K562 (cell line): ENCODE measurements at regions not wholly inside any gene's neighbourhood (a gene's known extent, or its start where the extent isn't known, plus 50 kb on each side); places are given as distances from the start of the nearest gene placed in this dataset.

Experiments used
- ATAC-seq: fragments of 200-7000 bp; cut with Tn5 transposase; 3 replicates; pipeline ENCODE4 v1.9.1; 2020; ENCODE audit warnings: moderate library complexity
- BruUV-seq: library from RNA; stranded (reverse); fragments of 400-500 nt; replicated peaks from 2 replicates; lab custom pipeline; 2021; lab: Mats Ljungman, UMichigan
- CTCF ChIA-PET: fragments of 300-600 bp; formaldehyde crosslinking; extraction: SDS; loops from one replicate; lab custom pipeline; 2021; ENCODE audit warnings: low intra/inter-chr PET ratio; lab: Yijun Ruan, JAX
- POLR2A ChIA-PET: fragments of 300-600, 350-650 bp; sonication (Branson Sonifier 250); formaldehyde crosslinking; extraction: SDS; loops from one replicate; lab custom pipeline; 2021; ENCODE audit warnings: antibody characterized with exemption, inconsistent platforms; lab: Yijun Ruan, JAX
- DNase-seq, 4 experiments: peaks; one replicate each; pipeline versions ENCODE4 v3.0.0 to v3.0.0-alpha.2; 2011 to 2018; ENCODE audit warnings: low spot score in 3 of 4, mixed read lengths in 3 of 4; ENCODE audit errors: extremely low read depth in 1 of 4
- FAIRE-seq: peaks from 2 replicates; lab custom pipeline; 2011; peaks lifted over from hg19 to GRCh38; lab: Jason Lieb, UNC
- H2AFZ ChIP-seq: 2 replicates; pipeline ENCODE4 v1.6.0; 2011; ENCODE audit warnings: low read depth, low read length, control low read depth, inconsistent platforms
- H3K27ac ChIP-seq: fragments of 200-600 bp; 3 replicates; pipeline ENCODE4 v1.8.0; 2011; ENCODE audit warnings: low read depth, mild to moderate bottlenecking, control low read depth, inconsistent platforms, low read length, moderate library complexity, mixed read lengths; ENCODE audit errors: extremely low read depth
- H3K27me3 ChIP-seq, 2 experiments: fragments of 300-600 bp in 1 of 2; 2 replicates in 1 of 2; 3 replicates in 1 of 2; pipeline versions ENCODE4 v1.6.0 to v1.8.0; 2011; ENCODE audit warnings: inconsistent platforms in 2 of 2, low read length in 2 of 2, mild to moderate bottlenecking in 1 of 2, mixed read lengths in 1 of 2, moderate library complexity in 1 of 2; ENCODE audit not compliant: control insufficient read depth in 2 of 2, insufficient read depth in 2 of 2
- H3K36me3 ChIP-seq: fragments of 300-600 bp; 3 replicates; pipeline ENCODE4 v1.8.0; 2011; ENCODE audit warnings: mild to moderate bottlenecking, low read length, inconsistent platforms; ENCODE audit not compliant: control insufficient read depth, insufficient read depth
- H3K4me1 ChIP-seq, 2 experiments: fragments of 200-600 bp in 1 of 2; replicated peaks in 1 of 2; 2 replicates in 1 of 2; 3 replicates in 1 of 2; pipeline versions ENCODE4 v1.5.1 to v1.8.0; 2011; ENCODE audit warnings: inconsistent platforms in 2 of 2, low read length in 2 of 2, mild to moderate bottlenecking in 1 of 2, mixed read lengths in 1 of 2, moderate library complexity in 1 of 2; ENCODE audit not compliant: control insufficient read depth in 2 of 2, insufficient read depth in 2 of 2
- H3K4me2 ChIP-seq: 2 replicates; pipeline ENCODE4 v1.6.1; 2011; ENCODE audit warnings: low read length, control low read depth, inconsistent platforms, mixed read lengths; ENCODE audit not compliant: insufficient read depth
- H3K4me3 ChIP-seq: fragments of 200-600 bp; sonication (generic), shearing (Covaris generic); 2 replicates; pipeline ENCODE4 v1.5.1; 2016; ENCODE audit warnings: control low read depth, inconsistent platforms
- H3K79me2 ChIP-seq: fragments of 200-600 bp; 3 replicates; pipeline ENCODE4 v1.8.0; 2011; ENCODE audit warnings: low read length, inconsistent platforms; ENCODE audit not compliant: control insufficient read depth, insufficient read depth
- H3K9ac ChIP-seq, 2 experiments: 2 replicates each; pipeline versions ENCODE4 v1.6.0 to v1.6.1; 2011; ENCODE audit warnings: low read depth in 2 of 2, low read length in 2 of 2, control low read depth in 1 of 2, inconsistent platforms in 1 of 2, mild to moderate bottlenecking in 1 of 2, mixed read lengths in 1 of 2; ENCODE audit not compliant: insufficient read depth in 1 of 2
- H3K9me1 ChIP-seq: one replicate; pipeline ENCODE4 v1.6.0; 2011; ENCODE audit warnings: inconsistent platforms, mild to moderate bottlenecking, low read length, moderate library complexity; ENCODE audit not compliant: control insufficient read depth, insufficient read depth
- H3K9me3 ChIP-seq: replicated peaks from 2 replicates; pipeline ENCODE4 v1.5.1; 2011; ENCODE audit warnings: low read depth, low read length, inconsistent platforms; ENCODE audit not compliant: control insufficient read depth, insufficient read depth
- H4K20me1 ChIP-seq: replicated peaks from 2 replicates; pipeline ENCODE4 v1.6.1; 2011; ENCODE audit warnings: low read length, inconsistent platforms, mixed read lengths; ENCODE audit not compliant: control insufficient read depth, insufficient read depth
- CTCF ChIP-seq, 3 experiments: IDR thresholded peaks in 2 of 3; conservative IDR thresholded peaks in 1 of 3; 2 replicates each; pipeline ENCODE4 v1.5.1; 2011 to 2012; ENCODE audit warnings: low read length in 3 of 3, mild to moderate bottlenecking in 3 of 3, control low read depth in 2 of 3, improper control_type of control experiment in 1 of 3, inconsistent platforms in 1 of 3, low read depth in 1 of 3, mixed read lengths in 1 of 3, moderate library complexity in 1 of 3; ENCODE audit not compliant: insufficient read depth in 2 of 3
- POLR2H ChIP-seq: IDR thresholded peaks from 2 replicates; pipeline ENCODE4 v1.6.1; 2016; ENCODE audit warnings: missing genetic modification characterization, low read depth, mild to moderate bottlenecking, control low read depth, missing compliant biosample characterization, moderate library complexity
- PTBP1 ChIP-seq: fragments of 200-400 bp; formaldehyde crosslinking; IDR thresholded peaks from 2 replicates; pipeline ENCODE4 v1.6.1; 2017; ENCODE audit warnings: low read depth, low read length
- RAD21 ChIP-seq, 2 experiments: fragments of 250-450 bp in 1 of 2; fragments of 450-650 bp in 1 of 2; sonication (Bioruptor Pico) in 1 of 2; formaldehyde crosslinking in 1 of 2; IDR thresholded peaks in 1 of 2; conservative IDR thresholded peaks in 1 of 2; 2 replicates each; pipeline versions ENCODE4 v1.4.0 to v1.8.0; 2020 to 2022; ENCODE audit warnings: mild to moderate bottlenecking in 2 of 2, moderate library complexity in 1 of 2
- TAF9B ChIP-seq: fragments of 450-650 bp; IDR thresholded peaks from 2 replicates; pipeline ENCODE4 v1.6.1; 2018; ENCODE audit warnings: mild to moderate bottlenecking; ENCODE audit not compliant: partially characterized antibody
- ZBTB7A ChIP-seq: IDR thresholded peaks from 2 replicates; pipeline ENCODE4 v1.6.1; 2011; ENCODE audit warnings: low read depth, mild to moderate bottlenecking, low read length, moderate library complexity, borderline replicate concordance; ENCODE audit not compliant: control insufficient read depth
- ZHX1 ChIP-seq: fragments of 150-350 bp; conservative IDR thresholded peaks from 2 replicates; pipeline ENCODE4 v1.6.1; 2014; ENCODE audit warnings: low read length
- ZNF134 ChIP-seq: fragments of 250-450 bp; sonication (Bioruptor Pico); conservative IDR thresholded peaks from 2 replicates; pipeline ENCODE4 v1.4.0; 2020
- WGBS: fragments of 100-300 bp; shearing (Covaris generic); methylation state at CpG from one replicate; pipeline ENCODE4 v1.1.6; 2016; ENCODE audit warnings: low coverage, mixed read lengths; ENCODE audit not compliant: insufficient coverage; ENCODE audit errors: missing lambda C conversion rate; 5-methylcytosine and 5-hydroxymethylcytosine counted together
- in situ Hi-C: fragments of 300-500 bp; cut with MboI; formaldehyde crosslinking; loops from 4 replicates; pipeline ENCODE4 v1.15.0; 2018; ENCODE audit warnings: inconsistent platforms, mixed read lengths
- intact Hi-C: fragments of 100-400 bp; cut with micrococcal nuclease; formaldehyde crosslinking; loops from 2 replicates; pipeline ENCODE4 v1.14.2; 2022
- TF ChIP-seq, protein P1 (sequence below): fragments of 250-450 bp; sonication (Bioruptor Pico); IDR thresholded peaks from 2 replicates; pipeline ENCODE4 v1.4.0; 2020

GRCh38 chr16:86828653-86829052, 250.3 kb downstream of the FOXL1 start (continued):
- TF ChIP-seq, protein P1, sequence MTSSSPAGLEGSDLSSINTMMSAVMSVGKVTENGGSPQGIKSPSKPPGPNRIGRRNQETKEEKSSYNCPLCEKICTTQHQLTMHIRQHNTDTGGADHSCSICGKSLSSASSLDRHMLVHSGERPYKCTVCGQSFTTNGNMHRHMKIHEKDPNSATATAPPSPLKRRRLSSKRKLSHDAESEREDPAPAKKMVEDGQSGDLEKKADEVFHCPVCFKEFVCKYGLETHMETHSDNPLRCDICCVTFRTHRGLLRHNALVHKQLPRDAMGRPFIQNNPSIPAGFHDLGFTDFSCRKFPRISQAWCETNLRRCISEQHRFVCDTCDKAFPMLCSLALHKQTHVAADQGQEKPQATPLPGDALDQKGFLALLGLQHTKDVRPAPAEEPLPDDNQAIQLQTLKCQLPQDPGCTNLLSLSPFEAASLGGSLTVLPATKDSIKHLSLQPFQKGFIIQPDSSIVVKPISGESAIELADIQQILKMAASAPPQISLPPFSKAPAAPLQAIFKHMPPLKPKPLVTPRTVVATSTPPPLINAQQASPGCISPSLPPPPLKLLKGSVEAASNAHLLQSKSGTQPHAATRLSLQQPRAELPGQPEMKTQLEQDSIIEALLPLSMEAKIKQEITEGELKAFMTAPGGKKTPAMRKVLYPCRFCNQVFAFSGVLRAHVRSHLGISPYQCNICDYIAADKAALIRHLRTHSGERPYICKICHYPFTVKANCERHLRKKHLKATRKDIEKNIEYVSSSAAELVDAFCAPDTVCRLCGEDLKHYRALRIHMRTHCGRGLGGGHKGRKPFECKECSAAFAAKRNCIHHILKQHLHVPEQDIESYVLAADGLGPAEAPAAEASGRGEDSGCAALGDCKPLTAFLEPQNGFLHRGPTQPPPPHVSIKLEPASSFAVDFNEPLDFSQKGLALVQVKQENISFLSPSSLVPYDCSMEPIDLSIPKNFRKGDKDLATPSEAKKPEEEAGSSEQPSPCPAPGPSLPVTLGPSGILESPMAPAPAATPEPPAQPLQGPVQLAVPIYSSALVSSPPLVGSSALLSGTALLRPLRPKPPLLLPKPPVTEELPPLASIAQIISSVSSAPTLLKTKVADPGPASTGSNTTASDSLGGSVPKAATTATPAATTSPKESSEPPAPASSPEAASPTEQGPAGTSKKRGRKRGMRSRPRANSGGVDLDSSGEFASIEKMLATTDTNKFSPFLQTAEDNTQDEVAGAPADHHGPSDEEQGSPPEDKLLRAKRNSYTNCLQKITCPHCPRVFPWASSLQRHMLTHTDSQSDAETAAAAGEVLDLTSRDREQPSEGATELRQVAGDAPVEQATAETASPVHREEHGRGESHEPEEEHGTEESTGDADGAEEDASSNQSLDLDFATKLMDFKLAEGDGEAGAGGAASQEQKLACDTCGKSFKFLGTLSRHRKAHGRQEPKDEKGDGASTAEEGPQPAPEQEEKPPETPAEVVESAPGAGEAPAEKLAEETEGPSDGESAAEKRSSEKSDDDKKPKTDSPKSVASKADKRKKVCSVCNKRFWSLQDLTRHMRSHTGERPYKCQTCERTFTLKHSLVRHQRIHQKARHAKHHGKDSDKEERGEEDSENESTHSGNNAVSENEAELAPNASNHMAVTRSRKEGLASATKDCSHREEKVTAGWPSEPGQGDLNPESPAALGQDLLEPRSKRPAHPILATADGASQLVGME (CRISPR knock-in tag), result no peak
- TF ChIP-seq PTBP1 (no peak), ZNF134 (no peak)

DNA sequence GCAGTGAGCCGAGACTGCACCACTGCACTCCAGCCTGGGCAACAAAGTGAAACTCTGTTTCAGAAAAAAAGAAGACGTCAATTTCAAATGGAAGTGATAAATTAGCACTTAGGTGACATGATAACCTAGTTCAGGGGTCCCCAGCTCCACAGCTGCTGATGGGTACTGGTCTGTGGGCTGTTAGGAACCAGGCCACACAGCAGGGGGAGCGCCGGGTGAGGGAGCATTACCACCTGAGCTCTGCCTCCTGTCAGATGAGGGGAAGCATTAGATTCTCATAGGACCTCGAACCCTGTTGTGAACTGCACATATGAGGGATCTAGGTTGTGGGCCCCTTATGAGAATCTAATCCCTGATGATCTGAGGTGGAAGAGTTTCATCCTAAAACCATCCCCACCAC, 253.0 kb downstream of the FOXL1 start:
- FAIRE-seq (no peak), DNase-seq (no peak), ATAC-seq (peak; percentile 51; the same call in 1 of the 3 replicates)
- no peak overlapping the region for H3K4me2 ChIP-seq
- no peak overlapping the region for H2AFZ ChIP-seq
- no peaks in the 10 kb centered on the region for H3K9me1 ChIP-seq
- intact Hi-C loops (no loop called here), in situ Hi-C loops (no loop called here)
- CTCF ChIA-PET, result no interaction called here
- 0% methylated on average over 5 of the region's 5 CpGs for WGBS
- no peaks in the 10 kb centered on the region for H3K4me1 ChIP-seq
- no peaks in the 10 kb centered on the region for H3K79me2 ChIP-seq
- no peak overlapping the region for H3K4me3 ChIP-seq
- BruUV-seq, result no TSS peak
- H3K9me3 ChIP-seq, result no peaks in the 10 kb centered on the region
- peaks cover 45 to 72% of the 10 kb centered on the region in 2 experiments for H3K27me3 ChIP-seq
- H3K27ac ChIP-seq, result no peak overlapping the region
- no peak overlapping the region for H3K9ac ChIP-seq
- POLR2A ChIA-PET, result interaction anchor here (0.8 kb wide), 1 partner anchor 47 kb away, joined by 3 read pairs; no protein-coding TSS in a partner anchor
- H3K36me3 ChIP-seq, result no peaks in the 10 kb centered on the region
- H4K20me1 ChIP-seq, result no peaks in the 10 kb centered on the region
- peak in 2 of 3 experiments; percentile 8 to 31; a peak in 1 of 6 replicates for TF ChIP-seq CTCF (IDR thresholded peaks at IDR 0.05 in 2 of 3, conservative IDR thresholded peaks at IDR 0.05 in 1 of 3; ENCODE audit: insufficient read depth in 2 of 3, low read depth in 1 of 3, low read length in 3 of 3)
- peak in 1 of 2 experiments; percentile 27; a peak in 1 of 4 replicates for TF ChIP-seq RAD21 (CRISPR knock-in tag; conservative IDR thresholded peaks at IDR 0.05 in 1 of 2, IDR thresholded peaks at IDR 0.05 in 1 of 2)
- no peak for TF ChIP-seq POLR2H
- TF ChIP-seq ZHX1, result no peak
- no peak for TF ChIP-seq ZBTB7A
- TF ChIP-seq TAF9B, result no peak
